AG04450 (cell line): ENCODE measurements at regions not wholly inside any gene's neighbourhood (a gene's known extent, or its start where the extent isn't known, plus 50 kb on each side); places are given as distances from the start of the nearest gene placed in this dataset.

Experiments
- CTCF ChIA-PET: fragments of 300-600, 350-600 bp; formaldehyde crosslinking; extraction: SDS; loops from one replicate; lab custom pipeline; 2022; ENCODE audit warnings: antibody characterized with exemption, inconsistent platforms; lab: Charles Lee
- POLR2A ChIA-PET: fragments of 350-600 bp; formaldehyde crosslinking; extraction: SDS; loops from one replicate; lab custom pipeline; 2021; ENCODE audit warnings: antibody characterized with exemption, inconsistent platforms; lab: Yijun Ruan, JAX
- DNase-seq: peaks from one replicate; pipeline ENCODE4 v3.0.0-alpha.2; 2011; ENCODE audit warnings: low read depth, low spot score
- H3K27ac ChIP-seq: one replicate; pipeline ENCODE4 v1.5.1; 2012; ENCODE audit warnings: low read depth, low read length, control low read depth
- H3K27me3 ChIP-seq: one replicate; pipeline ENCODE4 v1.6.0; 2012; ENCODE audit warnings: low read length; ENCODE audit not compliant: control insufficient read depth, insufficient read depth
- H3K4me3 ChIP-seq: 2 replicates; pipeline ENCODE4 v1.5.1; 2011; ENCODE audit warnings: mild to moderate bottlenecking, low read depth, low read length, control low read depth
- H3K9me3 ChIP-seq: 2 replicates; pipeline ENCODE4 v1.5.1; 2012; ENCODE audit warnings: low read length; ENCODE audit not compliant: control insufficient read depth, insufficient read depth
- TF ChIP-seq, protein P1 (sequence below): IDR thresholded peaks from 2 replicates; pipeline ENCODE4 v1.5.1; 2011; ENCODE audit warnings: low read depth, low read length, control low read depth, inconsistent platforms

- Histone ChIP-seq H3K27me3 (no peaks in the 10 kb centered on the region), H3K4me3 (no peak overlapping the region), H3K27ac (no peak overlapping the region), H3K9me3 (no peaks in the 10 kb centered on the region)
- no peak for DNase-seq
- ChIA-PET CTCF (no interaction called here), POLR2A (interaction anchor here (0.7 kb wide), 2 partner anchors 28 to 121 kb away, joined by 3 to 4 read pairs; no protein-coding TSS in a partner anchor)
- TF ChIP-seq, protein P1, sequence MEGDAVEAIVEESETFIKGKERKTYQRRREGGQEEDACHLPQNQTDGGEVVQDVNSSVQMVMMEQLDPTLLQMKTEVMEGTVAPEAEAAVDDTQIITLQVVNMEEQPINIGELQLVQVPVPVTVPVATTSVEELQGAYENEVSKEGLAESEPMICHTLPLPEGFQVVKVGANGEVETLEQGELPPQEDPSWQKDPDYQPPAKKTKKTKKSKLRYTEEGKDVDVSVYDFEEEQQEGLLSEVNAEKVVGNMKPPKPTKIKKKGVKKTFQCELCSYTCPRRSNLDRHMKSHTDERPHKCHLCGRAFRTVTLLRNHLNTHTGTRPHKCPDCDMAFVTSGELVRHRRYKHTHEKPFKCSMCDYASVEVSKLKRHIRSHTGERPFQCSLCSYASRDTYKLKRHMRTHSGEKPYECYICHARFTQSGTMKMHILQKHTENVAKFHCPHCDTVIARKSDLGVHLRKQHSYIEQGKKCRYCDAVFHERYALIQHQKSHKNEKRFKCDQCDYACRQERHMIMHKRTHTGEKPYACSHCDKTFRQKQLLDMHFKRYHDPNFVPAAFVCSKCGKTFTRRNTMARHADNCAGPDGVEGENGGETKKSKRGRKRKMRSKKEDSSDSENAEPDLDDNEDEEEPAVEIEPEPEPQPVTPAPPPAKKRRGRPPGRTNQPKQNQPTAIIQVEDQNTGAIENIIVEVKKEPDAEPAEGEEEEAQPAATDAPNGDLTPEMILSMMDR = no peak
Measured at GRCh38 chr4:30840571-30840970, 120.4 kb downstream of the PCDH7 start.

DNA sequence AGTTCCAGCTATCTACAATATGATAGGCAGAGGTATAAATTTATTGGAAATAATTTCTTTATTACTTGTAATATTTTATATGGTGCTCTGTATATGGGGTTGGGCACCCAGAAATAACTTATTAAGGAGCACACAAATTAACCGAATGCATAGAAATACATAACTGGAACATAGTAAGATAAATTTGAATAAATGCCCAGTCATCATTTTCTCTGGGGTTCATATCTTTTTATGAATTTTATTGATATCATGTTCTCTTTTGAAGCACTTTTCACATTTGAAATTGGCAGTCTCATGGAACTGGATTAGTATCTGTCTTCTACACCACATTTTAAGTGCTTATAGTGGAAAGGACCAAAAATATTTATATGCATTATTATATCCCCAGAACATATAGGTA lies 122.0 kb downstream of the PCDH7 start:
- no peaks in the 10 kb centered on the region for H3K9me3 ChIP-seq
- H3K27me3 ChIP-seq = no peaks in the 10 kb centered on the region
- no peak overlapping the region for H3K4me3 ChIP-seq
- DNase-seq = no peak
- CTCF ChIA-PET = no interaction called here
- TF ChIP-seq, protein P1 = no peak
- no peak overlapping the region for H3K27ac ChIP-seq
- POLR2A ChIA-PET = no interaction called here

- Histone ChIP-seq H3K4me3 (no peak overlapping the region), H3K9me3 (no peaks in the 10 kb centered on the region), H3K27me3 (no peaks in the 10 kb centered on the region), H3K27ac (no peak overlapping the region)
- ChIA-PET CTCF (no interaction called here), POLR2A (no interaction called here)
- TF ChIP-seq, protein P1 = no peak
- DNase-seq = no peak
Measured at GRCh38 chr4:30842689-30843088, 122.5 kb downstream of the PCDH7 start.

DNA sequence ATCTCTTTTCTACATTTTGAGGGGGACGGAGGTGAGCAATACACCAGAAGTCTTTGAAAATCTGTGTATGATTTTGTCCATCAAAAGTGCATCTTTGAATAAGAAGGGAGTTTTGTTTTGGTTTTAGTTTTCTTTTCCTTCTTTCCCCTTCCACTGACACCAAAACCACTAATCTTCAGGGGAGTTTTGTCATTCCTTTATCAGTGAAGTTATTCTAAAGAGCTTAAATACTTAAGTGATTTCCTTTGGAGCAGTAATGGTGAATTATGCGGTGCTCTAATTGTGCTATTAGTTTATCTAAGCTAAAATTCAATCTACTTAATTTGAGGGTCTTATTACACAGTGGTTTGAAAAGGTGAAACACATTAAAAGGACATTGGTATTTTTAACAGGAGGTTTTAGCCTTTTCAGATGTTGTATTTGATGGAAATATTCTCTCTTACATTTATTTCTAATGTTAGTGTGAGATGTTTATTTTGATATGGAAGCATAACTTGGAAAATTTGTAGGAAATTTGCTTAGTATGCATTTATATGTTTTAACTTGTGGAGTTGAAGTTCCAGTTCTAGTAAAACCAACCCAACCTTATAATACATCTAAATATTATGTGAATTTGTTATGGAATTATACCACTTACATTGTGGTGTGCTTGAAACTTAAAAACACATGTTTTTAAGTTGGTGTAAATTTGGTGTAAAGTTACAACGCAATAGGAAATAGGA lies 124.9 kb downstream of the PCDH7 start:
- CTCF ChIA-PET = no interaction called here
- TF ChIP-seq, protein P1 = no peak
- Histone ChIP-seq H3K9me3 (no peaks in the 10 kb centered on the region), H3K4me3 (no peak overlapping the region), H3K27me3 (no peaks in the 10 kb centered on the region), H3K27ac (no peak overlapping the region)
- POLR2A ChIA-PET = no interaction called here
- DNase-seq = no peak

GRCh38 chr4:30847167-30847566 lies 127.0 kb downstream of the PCDH7 start:
- CTCF ChIA-PET = no interaction called here
- DNase-seq = no peak
- TF ChIP-seq, protein P1 = no peak
- Histone ChIP-seq H3K9me3 (no peaks in the 10 kb centered on the region), H3K27ac (no peak overlapping the region), H3K27me3 (no peaks in the 10 kb centered on the region), H3K4me3 (no peak overlapping the region)
- POLR2A ChIA-PET = interaction anchor here (1.1 to 1.3 kb wide), 2 partner anchors 15 to 128 kb away, joined by 4 read pairs; no protein-coding TSS in a partner anchor
